GM21381 (cell line): ENCODE measurements at regions not wholly inside any gene's neighbourhood (a gene's known extent, or its start where the extent isn't known, plus 50 kb on each side); places are given as distances from the start of the nearest gene placed in this dataset.

ENCODE experiments used
- ATAC-seq: cut with Tn5 transposase; IDR thresholded peaks from one replicate; pipeline ENCODE4 v1.9.1; 2021; ENCODE audit warnings: mild to moderate bottlenecking, moderate library complexity; ENCODE audit not compliant: unreplicated experiment

GRCh38 chr4:85381968-85382367 lies 93.0 kb upstream of the ARHGAP24 start:
- ATAC-seq: no peak

- ATAC-seq: no peak
These were observed 83.9 kb upstream of the ARHGAP24 start for GRCh38 chr4:85391071-85391470.

GRCh38 chr4:85391589-85392410 lies 83.2 kb upstream of the ARHGAP24 start:
- peak; percentile 81 for ATAC-seq

GRCh38 chr4:85393201-85393600 lies 81.7 kb upstream of the ARHGAP24 start:
- peak; percentile 55 for ATAC-seq

GRCh38 chr4:85398276-85398675 lies 76.7 kb upstream of the ARHGAP24 start:
- ATAC-seq: no peak

- ATAC-seq: peak; percentile 81
These were observed 75.7 kb upstream of the ARHGAP24 start for GRCh38 chr4:85399270-85399669.

GRCh38 chr4:85402371-85402770 lies 72.6 kb upstream of the ARHGAP24 start:
- ATAC-seq: no peak

- no peak for ATAC-seq
These were observed 68.8 kb upstream of the ARHGAP24 start for GRCh38 chr4:85406185-85406584.

GRCh38 chr4:85407546-85407945 lies 67.4 kb upstream of the ARHGAP24 start:
- no peak for ATAC-seq

GRCh38 chr4:85408301-85408700 lies 66.6 kb upstream of the ARHGAP24 start:
- no peak for ATAC-seq

- ATAC-seq: no peak
These were observed 65.7 kb upstream of the ARHGAP24 start for GRCh38 chr4:85409251-85409650.

- no peak for ATAC-seq
These were observed 63.6 kb upstream of the ARHGAP24 start for GRCh38 chr4:85411386-85411785.

GRCh38 chr4:85414972-85415371 lies 60.0 kb upstream of the ARHGAP24 start:
- ATAC-seq: no peak

GRCh38 chr4:85416094-85416493 lies 58.9 kb upstream of the ARHGAP24 start:
- no peak for ATAC-seq

- ATAC-seq: no peak
These were observed 55.8 kb upstream of the ARHGAP24 start for GRCh38 chr4:85419103-85419502.

GRCh38 chr4:85420831-85421230 lies 54.1 kb upstream of the ARHGAP24 start:
- no peak for ATAC-seq

GRCh38 chr4:85423431-85423830 lies 51.5 kb upstream of the ARHGAP24 start:
- peak; percentile 57 for ATAC-seq
